Tibial nerve (tissue), 4 donors: ENCODE measurements at regions not wholly inside any gene's neighbourhood (a gene's known extent, or its start where the extent isn't known, plus 50 kb on each side); places are given as distances from the start of the nearest gene placed in this dataset.

Experiments
- EP300 ChIP-seq, 2 donors: sonication (generic); formaldehyde crosslinking; IDR thresholded peaks; one replicate each; pipeline ENCODE4 v1.6.1; 2017; ENCODE audit warnings: antibody characterized with exemption in 2 of 2, mild to moderate bottlenecking in 1 of 2
- POLR2A ChIP-seq, 2 donors: fragments of 450-650 bp; IDR thresholded peaks; one replicate each; pipeline ENCODE4 v1.6.1; 2017; ENCODE audit warnings: antibody characterized with exemption in 2 of 2, mild to moderate bottlenecking in 2 of 2, moderate library complexity in 2 of 2
- TF ChIP-seq, protein P1 (sequence below), 5 experiments: fragments of 200-600 bp in 3 of 5; fragments of 450-650 bp in 2 of 5; sonication (generic) in 3 of 5; IDR thresholded peaks; one replicate each; pipeline ENCODE4 v1.5.1; 2016 to 2019; ENCODE audit warnings: antibody characterized with exemption in 5 of 5, mild to moderate bottlenecking in 3 of 5, moderate library complexity in 2 of 5

DNA sequence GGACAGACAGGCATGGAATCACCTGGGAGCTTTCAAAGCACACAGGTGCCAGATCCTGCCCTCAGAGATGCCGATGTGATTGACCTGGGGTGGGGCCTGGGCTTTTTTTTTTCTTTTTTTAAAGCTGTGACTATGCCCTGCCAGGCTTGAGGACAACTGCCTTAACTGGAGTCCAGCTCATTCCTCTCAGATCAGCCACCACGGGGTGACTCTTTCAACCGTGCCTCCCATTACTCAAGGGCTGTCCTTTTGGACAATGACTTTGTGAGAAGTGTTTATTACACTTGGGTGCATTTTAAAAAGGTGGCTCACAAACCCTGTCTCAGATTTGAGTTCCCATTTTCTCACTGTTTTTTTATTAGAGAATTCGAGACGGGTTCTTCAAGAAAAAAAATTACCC is 57.1 kb upstream of the RALY start:
- TF ChIP-seq, protein P1, sequence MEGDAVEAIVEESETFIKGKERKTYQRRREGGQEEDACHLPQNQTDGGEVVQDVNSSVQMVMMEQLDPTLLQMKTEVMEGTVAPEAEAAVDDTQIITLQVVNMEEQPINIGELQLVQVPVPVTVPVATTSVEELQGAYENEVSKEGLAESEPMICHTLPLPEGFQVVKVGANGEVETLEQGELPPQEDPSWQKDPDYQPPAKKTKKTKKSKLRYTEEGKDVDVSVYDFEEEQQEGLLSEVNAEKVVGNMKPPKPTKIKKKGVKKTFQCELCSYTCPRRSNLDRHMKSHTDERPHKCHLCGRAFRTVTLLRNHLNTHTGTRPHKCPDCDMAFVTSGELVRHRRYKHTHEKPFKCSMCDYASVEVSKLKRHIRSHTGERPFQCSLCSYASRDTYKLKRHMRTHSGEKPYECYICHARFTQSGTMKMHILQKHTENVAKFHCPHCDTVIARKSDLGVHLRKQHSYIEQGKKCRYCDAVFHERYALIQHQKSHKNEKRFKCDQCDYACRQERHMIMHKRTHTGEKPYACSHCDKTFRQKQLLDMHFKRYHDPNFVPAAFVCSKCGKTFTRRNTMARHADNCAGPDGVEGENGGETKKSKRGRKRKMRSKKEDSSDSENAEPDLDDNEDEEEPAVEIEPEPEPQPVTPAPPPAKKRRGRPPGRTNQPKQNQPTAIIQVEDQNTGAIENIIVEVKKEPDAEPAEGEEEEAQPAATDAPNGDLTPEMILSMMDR (IDR thresholded peaks at IDR 0.05) = no peak
- TF ChIP-seq POLR2A (IDR thresholded peaks at IDR 0.05) (no peak), EP300 (IDR thresholded peaks at IDR 0.05) (no peak)
